GM12878 (cell line): ENCODE measurements at regions not wholly inside any gene's neighbourhood (a gene's known extent, or its start where the extent isn't known, plus 50 kb on each side); places are given as distances from the start of the nearest gene placed in this dataset.

ENCODE experiments used
- ATAC-seq: fragments of 200-7000 bp; cut with Tn5 transposase; 3 replicates; pipeline ENCODE4 v1.9.1; 2020; ENCODE audit warnings: mild to moderate bottlenecking, moderate library complexity
- BruUV-seq: library from RNA; stranded (reverse); fragments of 400-500 nt; replicated peaks from 2 replicates; lab custom pipeline; 2021; lab: Mats Ljungman, UMichigan
- CTCF ChIA-PET: fragments of 300-600 bp; sonication (Branson Sonifier 250); formaldehyde crosslinking; extraction: SDS; loops from one replicate; lab custom pipeline; 2021; ENCODE audit warnings: inconsistent platforms; lab: Yijun Ruan, JAX
- POLR2A ChIA-PET: fragments of 350-600 bp; formaldehyde crosslinking; extraction: SDS; loops from one replicate; lab custom pipeline; 2021; ENCODE audit warnings: inconsistent platforms; lab: Charles Lee
- RAD21 ChIA-PET: fragments of 300-600 bp; sonication (Branson Sonifier 250); formaldehyde crosslinking; loops from one replicate; lab custom pipeline; 2023; ENCODE audit warnings: antibody characterized with exemption; ENCODE audit not compliant: unreplicated experiment; lab: Charles Lee
- SMC1A ChIA-PET: fragments of 300-600 bp; sonication (Branson Sonifier 250); formaldehyde crosslinking; loops from one replicate; lab custom pipeline; 2023; ENCODE audit not compliant: unreplicated experiment, uncharacterized antibody; lab: Charles Lee
- DNase-seq: peaks from one replicate; pipeline ENCODE4 v3.0.0-alpha.2; 2011; ENCODE audit warnings: low read depth, low spot score
- FAIRE-seq: peaks from 3 replicates; lab custom pipeline; 2011; peaks lifted over from hg19 to GRCh38; lab: Jason Lieb, UNC
- H2AFZ ChIP-seq: 2 replicates; pipeline ENCODE4 v1.6.0; 2011; ENCODE audit warnings: low read depth, low read length, control low read depth; ENCODE audit not compliant: control insufficient read depth
- H3K27ac ChIP-seq: 2 replicates; pipeline ENCODE4 v1.5.1; 2011; ENCODE audit warnings: control low read depth; ENCODE audit not compliant: control insufficient read depth, insufficient read depth
- H3K27me3 ChIP-seq, 2 experiments: replicated peaks in 1 of 2; 2 replicates each; pipeline versions ENCODE4 v1.6.0 to v1.6.1; 2011; ENCODE audit warnings: low read length in 1 of 2; ENCODE audit not compliant: control insufficient read depth in 2 of 2, insufficient read depth in 2 of 2
- H3K36me3 ChIP-seq, 2 experiments: 2 replicates each; pipeline ENCODE4 v1.5.1; 2011; ENCODE audit warnings: low read length in 1 of 2; ENCODE audit not compliant: control insufficient read depth in 2 of 2, insufficient read depth in 2 of 2
- H3K4me1 ChIP-seq: 2 replicates; pipeline ENCODE4 v1.6.1; 2011; ENCODE audit warnings: mild to moderate bottlenecking, low read length, moderate library complexity, mixed read lengths; ENCODE audit not compliant: control insufficient read depth, insufficient read depth
- H3K4me2 ChIP-seq: 2 replicates; pipeline ENCODE4 v1.6.0; 2011; ENCODE audit warnings: control low read depth; ENCODE audit not compliant: control insufficient read depth, insufficient read depth
- H3K4me3 ChIP-seq: fragments of 200-600 bp; sonication (generic); 2 replicates; pipeline ENCODE4 v1.5.1; 2016
- H3K79me2 ChIP-seq: 2 replicates; pipeline ENCODE4 v1.6.0; 2011; ENCODE audit warnings: low read length; ENCODE audit not compliant: control insufficient read depth, insufficient read depth
- H3K9ac ChIP-seq: 2 replicates; pipeline ENCODE4 v1.8.0; 2011; ENCODE audit warnings: low read length, control low read depth, mixed read lengths; ENCODE audit not compliant: control insufficient read depth, insufficient read depth
- H3K9me3 ChIP-seq: replicated peaks from 3 replicates; pipeline ENCODE4 v1.5.1; 2011; ENCODE audit warnings: mild to moderate bottlenecking, low read length; ENCODE audit not compliant: control insufficient read depth, insufficient read depth
- H4K20me1 ChIP-seq: 2 replicates; pipeline ENCODE4 v1.6.0; 2011; ENCODE audit not compliant: control insufficient read depth, insufficient read depth
- ASH2L ChIP-seq: fragments of 300-600, 200-600 bp; sonication (generic); IDR thresholded peaks from 2 replicates; pipeline ENCODE4 v1.6.1; 2017; ENCODE audit warnings: low read depth, mild to moderate bottlenecking, borderline replicate concordance
- BACH1 ChIP-seq: fragments of 450-650 bp; IDR thresholded peaks from 2 replicates; pipeline ENCODE4 v1.6.1; 2017; ENCODE audit warnings: mild to moderate bottlenecking, borderline replicate concordance
- CBX3 ChIP-seq: fragments of 200-600 bp; sonication (generic); IDR thresholded peaks from 2 replicates; pipeline ENCODE4 v1.6.1; 2016; ENCODE audit warnings: low read depth, borderline replicate concordance
- EGR1 ChIP-seq, 2 experiments: IDR thresholded peaks; 1 replicate in 1 of 2; 2 replicates in 1 of 2; pipeline ENCODE4 v1.6.1; 2011 to 2012; ENCODE audit warnings: low read depth in 2 of 2, low read length in 2 of 2, borderline replicate concordance in 1 of 2, mild to moderate bottlenecking in 1 of 2, moderate library complexity in 1 of 2
- FOXM1 ChIP-seq: IDR thresholded peaks from 2 replicates; pipeline ENCODE4 v1.6.1; 2012; ENCODE audit warnings: low read depth, mild to moderate bottlenecking, inconsistent platforms, low read length, moderate library complexity
- GATAD2B ChIP-seq: fragments of 450-650 bp; conservative IDR thresholded peaks from 2 replicates; pipeline ENCODE4 v1.6.1; 2017; ENCODE audit warnings: low read depth, mild to moderate bottlenecking, moderate library complexity
- MEF2B ChIP-seq: fragments of 450-650 bp; IDR thresholded peaks from 2 replicates; pipeline ENCODE4 v1.6.1; 2018; ENCODE audit warnings: mild to moderate bottlenecking, moderate library complexity; ENCODE audit not compliant: partially characterized antibody, poor library complexity, severe bottlenecking
- MTA3 ChIP-seq: IDR thresholded peaks from 2 replicates; pipeline ENCODE4 v1.6.1; 2012; ENCODE audit warnings: low read length, inconsistent platforms, borderline replicate concordance
- NFYB ChIP-seq: IDR thresholded peaks from 2 replicates; pipeline ENCODE4 v1.6.1; 2011; ENCODE audit warnings: low read depth, mild to moderate bottlenecking, low read length, improper control_type of control experiment, moderate library complexity; ENCODE audit not compliant: insufficient read depth
- PML ChIP-seq: IDR thresholded peaks from 2 replicates; pipeline ENCODE4 v1.6.1; 2012; ENCODE audit warnings: low read length, inconsistent platforms
- RFX5 ChIP-seq: IDR thresholded peaks from 2 replicates; pipeline ENCODE4 v1.6.1; 2011; ENCODE audit warnings: low read depth, low read length, improper control_type of control experiment
- TCF3 ChIP-seq: IDR thresholded peaks from 2 replicates; pipeline ENCODE4 v1.6.1; 2012; ENCODE audit warnings: low read depth, mild to moderate bottlenecking, low read length, borderline replicate concordance; ENCODE audit not compliant: insufficient read depth
- ZNF207 ChIP-seq: fragments of 450-650 bp; IDR thresholded peaks from 2 replicates; pipeline ENCODE4 v1.6.1; 2014; ENCODE audit warnings: antibody characterized with exemption, mild to moderate bottlenecking, borderline replicate concordance
- WGBS: methylation state at CpG from one replicate; pipeline ENCODE4 v1.1.6; 2016; ENCODE audit warnings: low lambda C conversion rate; ENCODE audit not compliant: insufficient replicate concordance, insufficient coverage; ENCODE audit errors: missing lambda C conversion rate; 5-methylcytosine and 5-hydroxymethylcytosine counted together
- in situ Hi-C: fragments of 300-500 bp; cut with MboI; formaldehyde crosslinking; loops from 9 replicates; pipeline ENCODE4 v1.14.3; 2018; ENCODE audit warnings: mixed read lengths
- intact Hi-C: fragments of 100-400 bp; cut with micrococcal nuclease; formaldehyde crosslinking; loops from one replicate; pipeline ENCODE4 v1.14.2; 2022; ENCODE audit not compliant: unreplicated experiment
- TF ChIP-seq, protein P1 (sequence below): fragments of 450-650 bp; IDR thresholded peaks from 2 replicates; pipeline ENCODE4 v1.6.1; 2017; ENCODE audit warnings: mild to moderate bottlenecking, low read depth, inconsistent platforms; ENCODE audit not compliant: poor library complexity, severe bottlenecking
- TF ChIP-seq, protein P2 (sequence below): IDR thresholded peaks from 2 replicates; pipeline ENCODE4 v1.6.1; 2011; ENCODE audit warnings: borderline replicate concordance, low read depth, mild to moderate bottlenecking, moderate library complexity, mixed read lengths, low read length; ENCODE audit not compliant: insufficient read depth; ENCODE audit errors: extremely low read length
- TF ChIP-seq, protein P3 (sequence below), 3 experiments: IDR thresholded peaks in 2 of 3; conservative IDR thresholded peaks in 1 of 3; 2 replicates each; pipeline ENCODE4 v1.5.1; 2011; ENCODE audit warnings: low read depth in 3 of 3, low read length in 3 of 3, mild to moderate bottlenecking in 3 of 3, control low read depth in 2 of 3, moderate library complexity in 2 of 3, inconsistent platforms in 1 of 3, mixed read lengths in 1 of 3; ENCODE audit not compliant: control insufficient read depth in 2 of 3, insufficient read depth in 1 of 3; ENCODE audit errors: extremely low read depth in 1 of 3

DNA sequence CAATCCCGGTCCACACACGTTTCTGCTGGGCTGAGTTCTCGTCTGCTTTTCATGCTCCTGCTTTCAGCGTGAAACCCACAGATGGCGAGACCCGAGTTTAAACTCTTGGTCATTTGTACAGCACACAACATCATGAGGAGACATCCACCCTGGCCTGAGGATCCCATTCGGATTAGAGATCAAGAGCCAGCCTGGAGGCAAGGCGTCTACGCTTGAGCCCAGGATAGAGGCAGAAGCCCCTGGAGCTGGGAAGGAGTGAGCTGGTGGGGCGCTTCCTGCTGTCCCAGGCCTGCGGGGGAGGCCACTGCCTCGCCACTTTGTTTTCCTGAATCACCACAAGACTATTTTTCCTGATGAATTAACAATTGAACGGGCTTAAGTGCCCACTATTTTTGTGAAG, 281.9 kb upstream of the IRX4 start (continued):
- TF ChIP-seq, protein P1, sequence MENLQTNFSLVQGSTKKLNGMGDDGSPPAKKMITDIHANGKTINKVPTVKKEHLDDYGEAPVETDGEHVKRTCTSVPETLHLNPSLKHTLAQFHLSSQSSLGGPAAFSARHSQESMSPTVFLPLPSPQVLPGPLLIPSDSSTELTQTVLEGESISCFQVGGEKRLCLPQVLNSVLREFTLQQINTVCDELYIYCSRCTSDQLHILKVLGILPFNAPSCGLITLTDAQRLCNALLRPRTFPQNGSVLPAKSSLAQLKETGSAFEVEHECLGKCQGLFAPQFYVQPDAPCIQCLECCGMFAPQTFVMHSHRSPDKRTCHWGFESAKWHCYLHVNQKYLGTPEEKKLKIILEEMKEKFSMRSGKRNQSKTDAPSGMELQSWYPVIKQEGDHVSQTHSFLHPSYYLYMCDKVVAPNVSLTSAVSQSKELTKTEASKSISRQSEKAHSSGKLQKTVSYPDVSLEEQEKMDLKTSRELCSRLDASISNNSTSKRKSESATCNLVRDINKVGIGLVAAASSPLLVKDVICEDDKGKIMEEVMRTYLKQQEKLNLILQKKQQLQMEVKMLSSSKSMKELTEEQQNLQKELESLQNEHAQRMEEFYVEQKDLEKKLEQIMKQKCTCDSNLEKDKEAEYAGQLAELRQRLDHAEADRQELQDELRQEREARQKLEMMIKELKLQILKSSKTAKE: no peak
- TF ChIP-seq, protein P2, sequence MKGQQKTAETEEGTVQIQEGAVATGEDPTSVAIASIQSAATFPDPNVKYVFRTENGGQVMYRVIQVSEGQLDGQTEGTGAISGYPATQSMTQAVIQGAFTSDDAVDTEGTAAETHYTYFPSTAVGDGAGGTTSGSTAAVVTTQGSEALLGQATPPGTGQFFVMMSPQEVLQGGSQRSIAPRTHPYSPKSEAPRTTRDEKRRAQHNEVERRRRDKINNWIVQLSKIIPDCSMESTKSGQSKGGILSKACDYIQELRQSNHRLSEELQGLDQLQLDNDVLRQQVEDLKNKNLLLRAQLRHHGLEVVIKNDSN: no peak
- TF ChIP-seq EGR1 (IDR thresholded peaks at IDR 0.05; ENCODE audit: borderline replicate concordance in 1 of 2, low read depth in 2 of 2, low read length in 2 of 2): no peak
- no peak for TF ChIP-seq PML
- TF ChIP-seq TCF3: no peak

DNA sequence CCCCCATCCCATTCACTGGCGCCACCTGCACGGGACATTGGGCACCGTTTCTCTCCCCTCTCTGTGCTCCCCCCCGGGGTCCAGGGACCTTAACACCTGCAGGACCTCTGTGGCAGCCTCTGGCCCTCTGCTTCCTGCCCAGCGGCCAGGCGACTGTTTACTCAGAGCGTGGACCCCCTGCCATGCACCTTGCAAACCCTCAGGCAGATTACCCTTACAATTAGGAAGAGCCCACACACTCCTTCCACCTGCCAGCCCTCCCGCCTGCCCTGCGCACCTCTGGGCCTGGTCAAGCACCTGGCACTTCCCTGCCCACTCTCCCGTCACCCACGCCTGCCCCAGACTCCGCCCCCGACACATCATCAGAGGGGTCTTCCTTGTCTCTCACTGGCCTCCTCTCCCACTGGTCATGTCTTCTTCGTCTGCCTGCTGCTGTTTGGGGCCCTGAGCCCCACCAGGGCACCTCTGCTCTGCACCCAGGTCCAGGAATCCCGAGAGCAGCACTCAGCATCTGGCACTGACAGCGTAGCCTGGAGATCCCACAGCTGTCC, 281.3 kb upstream of the IRX4 start:
- WGBS: 43% methylated on average over 15 of the region's 16 CpGs
- CTCF ChIA-PET: no interaction called here
- ATAC-seq (no peak), DNase-seq (no peak), FAIRE-seq (no peak)
- Histone ChIP-seq H2AFZ (no peak overlapping the region), H3K9me3 (no peaks in the 10 kb centered on the region; the same call in 2 of the 3 replicates), H4K20me1 (no peaks in the 10 kb centered on the region), H3K4me2 (no peak overlapping the region), H3K9ac (no peak overlapping the region), H3K4me1 (no peaks in the 10 kb centered on the region), H3K79me2 (no peaks in the 10 kb centered on the region), H3K4me3 (no peak overlapping the region), H3K36me3 (no peaks in the 10 kb centered on the region), H3K27ac (no peak overlapping the region), H3K27me3 (no peaks in the 10 kb centered on the region)
- in situ Hi-C loops (no loop called here), intact Hi-C loops (no loop called here)
- SMC1A ChIA-PET: no interaction called here
- POLR2A ChIA-PET: no interaction called here
- no TSS peak for BruUV-seq
- RAD21 ChIA-PET: no interaction called here
- TF ChIP-seq FOXM1 (no peak), ZNF207 (no peak), MEF2B (no peak), MTA3 (no peak), RFX5 (no peak), CBX3 (no peak), GATAD2B (no peak), NFYB (no peak), BACH1 (no peak), ASH2L (no peak)
- TF ChIP-seq, protein P3, sequence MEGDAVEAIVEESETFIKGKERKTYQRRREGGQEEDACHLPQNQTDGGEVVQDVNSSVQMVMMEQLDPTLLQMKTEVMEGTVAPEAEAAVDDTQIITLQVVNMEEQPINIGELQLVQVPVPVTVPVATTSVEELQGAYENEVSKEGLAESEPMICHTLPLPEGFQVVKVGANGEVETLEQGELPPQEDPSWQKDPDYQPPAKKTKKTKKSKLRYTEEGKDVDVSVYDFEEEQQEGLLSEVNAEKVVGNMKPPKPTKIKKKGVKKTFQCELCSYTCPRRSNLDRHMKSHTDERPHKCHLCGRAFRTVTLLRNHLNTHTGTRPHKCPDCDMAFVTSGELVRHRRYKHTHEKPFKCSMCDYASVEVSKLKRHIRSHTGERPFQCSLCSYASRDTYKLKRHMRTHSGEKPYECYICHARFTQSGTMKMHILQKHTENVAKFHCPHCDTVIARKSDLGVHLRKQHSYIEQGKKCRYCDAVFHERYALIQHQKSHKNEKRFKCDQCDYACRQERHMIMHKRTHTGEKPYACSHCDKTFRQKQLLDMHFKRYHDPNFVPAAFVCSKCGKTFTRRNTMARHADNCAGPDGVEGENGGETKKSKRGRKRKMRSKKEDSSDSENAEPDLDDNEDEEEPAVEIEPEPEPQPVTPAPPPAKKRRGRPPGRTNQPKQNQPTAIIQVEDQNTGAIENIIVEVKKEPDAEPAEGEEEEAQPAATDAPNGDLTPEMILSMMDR (IDR thresholded peaks at IDR 0.05 in 2 of 3, conservative IDR thresholded peaks at IDR 0.05 in 1 of 3; ENCODE audit: control insufficient read depth in 2 of 3, extremely low read depth in 1 of 3, insufficient read depth in 1 of 3, low read depth in 3 of 3, low read length in 3 of 3): no peak
- TF ChIP-seq, protein P1: no peak
